GM13977 (cell line): ENCODE measurements at regions not wholly inside any gene's neighbourhood (a gene's known extent, or its start where the extent isn't known, plus 50 kb on each side); places are given as distances from the start of the nearest gene placed in this dataset.

Source experiments
- DNase-seq: peaks from one replicate; pipeline ENCODE4 v3.0.0; 2012; ENCODE audit warnings: low spot score
- CTCF ChIP-seq: IDR thresholded peaks from 2 replicates; pipeline ENCODE4 v1.5.1; 2012; ENCODE audit warnings: mild to moderate bottlenecking, control low read depth; ENCODE audit not compliant: insufficient read depth; ENCODE audit errors: extremely low read depth, missing control alignments
- in situ Hi-C: fragments of 300-500 bp; cut with MboI; formaldehyde crosslinking; loops from one replicate; pipeline ENCODE4 v1.12.0; 2022; ENCODE audit warnings: low sequenced_read_pairs, low pct_unique_long_range_greater_than_20kb, mixed read lengths, inconsistent platforms; ENCODE audit not compliant: unreplicated experiment

- no peak for DNase-seq
- TF ChIP-seq CTCF = no peak
- in situ Hi-C loops = no loop called here
Measured at GRCh38 chr4:41485041-41485440, 52.9 kb upstream of the LIMCH1 start.

GRCh38 chr4:41487868-41488440 lies 50.0 kb upstream of the LIMCH1 start:
- no peak for DNase-seq
- in situ Hi-C loops = no loop called here
- no peak for TF ChIP-seq CTCF
